ENCODE measurements at regions not wholly inside any gene's neighbourhood (a gene's known extent, or its start where the extent isn't known, plus 50 kb on each side); places are given as distances from the start of the nearest gene placed in this dataset.
A peak's percentile ranks its signal among the peaks of the same experiment; 100 is the strongest.
"Not testable (repeated sequence)": the region's sequence is repeated elsewhere in the genome, so short reads cannot be mapped to it uniquely, and the experiment has no call there.

DNA sequence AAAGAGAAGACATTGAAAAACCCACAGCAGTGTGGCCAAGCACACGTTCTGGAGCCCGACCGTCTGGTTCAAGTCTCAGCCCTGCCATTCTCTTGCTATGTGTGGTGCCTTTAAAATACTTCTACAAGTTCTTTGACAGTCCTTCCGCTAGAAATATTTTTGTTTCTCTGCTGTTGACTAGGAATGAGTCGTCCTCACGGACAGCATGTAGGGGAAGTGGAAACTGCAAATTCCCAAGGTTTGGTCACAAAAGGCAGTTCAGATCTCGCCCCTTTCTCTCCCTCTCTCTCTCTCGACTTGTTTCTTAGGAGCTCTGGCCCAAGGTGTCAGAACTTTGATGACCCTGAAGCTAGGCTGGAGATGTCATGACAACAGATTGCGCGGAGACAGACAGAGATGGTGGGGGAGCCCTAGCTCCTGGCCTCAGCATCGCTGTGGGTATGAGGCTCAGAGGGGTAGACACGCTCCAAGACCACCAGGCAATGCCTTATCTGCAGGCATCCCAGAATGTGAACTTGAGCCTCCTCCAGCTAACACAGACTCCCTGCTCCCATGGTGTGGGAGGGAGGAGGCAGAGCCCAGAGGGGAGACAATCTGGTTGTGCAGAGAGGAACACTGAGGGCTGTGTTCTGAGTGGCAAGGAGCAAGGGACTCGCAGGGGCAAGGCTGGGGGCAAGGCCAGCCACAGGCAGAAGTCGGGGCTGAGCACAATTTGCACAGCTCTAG lies 368.9 kb upstream of the SULF2 start:
- no peak for DNase-seq (ENCODE audit: low read depth)

DNA sequence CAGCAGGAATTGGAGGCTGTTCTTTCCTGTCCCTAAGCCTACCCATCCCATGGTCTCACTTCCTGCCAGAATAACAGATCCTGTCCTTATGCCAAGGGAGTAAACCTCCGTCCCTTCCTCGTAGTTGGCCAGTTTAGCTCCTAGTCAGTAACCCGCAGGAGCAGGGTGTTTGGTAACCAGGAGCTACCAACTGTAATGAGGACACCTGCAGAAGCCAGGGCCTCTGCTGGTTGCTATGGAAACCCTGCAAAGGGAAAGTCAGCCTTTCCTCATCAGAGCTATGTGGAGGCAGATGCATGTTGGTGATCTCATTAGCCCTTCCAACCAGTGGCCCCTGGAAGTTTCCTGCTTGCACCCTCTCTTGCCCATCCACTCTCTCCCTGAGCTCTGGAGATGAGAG lies 368.2 kb upstream of the SULF2 start:
- no peak for DNase-seq (ENCODE audit: low read depth)

- DNase-seq (ENCODE audit: low read depth), result no peak
Observed at GRCh38 chr20:48153103-48153502, 367.8 kb upstream of the SULF2 start.

- DNase-seq (ENCODE audit: low read depth), result no peak
Observed at GRCh38 chr20:48150568-48150967, 365.3 kb upstream of the SULF2 start.

GRCh38 chr20:48149902-48150301 lies 364.6 kb upstream of the SULF2 start:
- no peak for DNase-seq (ENCODE audit: low read depth)

GRCh38 chr20:48148916-48149672 lies 363.8 kb upstream of the SULF2 start:
- no peak for DNase-seq (ENCODE audit: low read depth)

DNA sequence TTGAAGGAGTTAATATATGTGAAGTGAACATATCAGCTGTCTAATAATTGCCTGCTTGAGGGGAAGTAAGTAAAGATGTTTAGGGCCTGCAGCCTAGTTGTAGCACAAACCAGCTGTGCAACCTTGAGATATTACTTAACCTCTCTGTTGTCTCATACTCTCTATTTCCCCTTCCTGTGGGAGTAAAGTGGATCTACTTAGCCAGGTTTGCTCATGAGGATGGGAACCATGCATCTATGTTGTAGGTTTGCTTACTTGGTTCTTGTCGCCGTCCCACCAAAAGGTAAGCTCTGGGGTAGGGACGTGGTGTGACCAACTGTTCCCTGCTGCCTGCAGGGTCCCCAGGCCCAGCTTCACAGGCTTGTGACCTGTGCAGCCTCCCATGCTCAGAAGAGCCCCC lies 362.7 kb upstream of the SULF2 start:
- DNase-seq (ENCODE audit: low read depth), result no peak

DNA sequence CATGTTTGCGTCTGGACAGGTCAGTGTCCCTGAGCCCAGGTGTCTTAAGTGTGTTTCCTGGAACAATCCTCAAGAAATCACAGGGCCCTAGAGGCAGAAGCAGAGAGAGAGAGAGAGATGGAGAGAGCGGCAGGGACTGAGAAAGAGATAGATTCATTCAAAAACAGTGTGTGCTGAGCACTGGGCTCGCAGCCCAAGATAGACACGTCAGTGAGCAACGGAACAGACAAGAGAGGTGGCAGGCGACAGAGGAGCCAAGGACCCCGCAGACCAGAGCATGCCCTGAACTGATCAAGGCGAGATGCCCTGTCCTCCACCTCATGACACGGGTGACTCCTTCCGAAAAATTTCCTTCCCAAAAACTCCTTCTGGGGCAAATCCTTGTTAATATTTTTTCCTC lies 362.0 kb upstream of the SULF2 start:
- no peak for DNase-seq (ENCODE audit: low read depth)

DNA sequence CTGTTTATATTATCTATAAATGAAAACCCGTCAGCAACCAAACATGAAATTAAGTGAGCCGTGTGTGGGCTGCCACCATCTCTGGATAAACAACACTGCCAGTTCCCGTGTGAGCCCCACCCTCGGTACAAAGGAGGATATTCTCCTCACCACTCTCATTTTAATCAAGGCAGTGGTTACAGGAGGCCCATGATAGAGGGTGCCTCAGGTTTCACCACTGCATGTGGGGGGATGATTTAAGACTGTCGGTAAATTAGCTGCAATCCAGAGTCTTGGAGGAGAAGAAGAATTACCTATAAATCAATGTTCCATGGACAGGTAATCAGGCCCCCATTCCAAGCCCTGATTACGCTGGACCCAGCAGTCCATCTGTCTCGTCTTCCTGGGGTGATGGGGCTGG lies 361.6 kb upstream of the SULF2 start:
- no peak for DNase-seq (ENCODE audit: low read depth)

DNA sequence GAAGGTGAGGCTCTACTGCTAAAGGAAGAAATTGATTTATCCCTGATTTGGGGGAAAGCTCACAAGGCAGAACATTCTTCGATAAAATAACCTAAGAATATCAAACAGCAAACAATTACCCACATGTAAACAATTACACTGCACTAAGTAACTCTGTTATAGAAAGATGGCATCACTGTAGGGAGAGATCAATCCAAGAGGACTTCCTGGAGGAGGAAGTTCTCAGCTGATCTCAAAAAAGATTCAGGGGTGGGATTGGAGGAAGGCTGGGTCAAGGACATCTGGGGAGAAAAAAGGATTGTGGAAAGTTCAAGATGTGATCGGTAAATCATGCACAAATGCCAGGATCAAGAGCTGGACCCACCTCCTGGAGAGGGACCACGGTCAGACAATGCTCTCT lies 361.0 kb upstream of the SULF2 start:
- DNase-seq (ENCODE audit: low read depth), result no peak

DNA sequence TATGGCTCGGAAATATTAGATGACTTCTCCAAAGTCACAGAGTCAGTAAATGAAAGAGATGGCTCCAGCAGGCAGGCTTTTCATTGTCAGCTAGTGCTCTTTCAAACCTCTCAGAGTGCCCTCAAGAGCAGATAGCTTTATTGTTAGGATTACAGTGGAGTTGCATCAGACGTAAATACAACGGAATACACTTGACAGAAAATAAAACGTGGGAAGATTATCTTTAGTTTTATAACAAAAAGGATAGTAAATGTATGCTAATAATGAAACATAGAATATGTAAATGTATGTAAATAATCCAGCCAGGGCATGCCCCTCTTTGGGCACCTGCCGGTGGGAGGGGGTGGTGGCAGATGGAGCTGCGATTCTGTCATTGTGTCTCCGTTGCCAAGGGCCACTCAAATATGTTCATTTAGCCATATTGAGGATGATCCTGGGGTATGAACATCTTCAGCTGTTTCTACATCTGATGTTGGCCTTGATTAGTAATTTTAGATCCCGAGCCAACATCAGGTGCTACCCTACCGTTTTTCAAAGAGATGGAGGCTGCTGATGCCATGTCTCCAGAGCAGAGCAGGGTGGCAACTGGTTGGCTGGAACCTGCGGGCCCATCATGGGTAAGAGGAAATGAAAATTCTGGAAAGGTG lies 358.3 kb upstream of the SULF2 start:
- no peak for DNase-seq (ENCODE audit: low read depth)

GRCh38 chr20:48142516-48142773 lies 357.2 kb upstream of the SULF2 start:
- DNase-seq (ENCODE audit: low read depth), result no peak

- no peak for DNase-seq (ENCODE audit: low read depth)
Observed at GRCh38 chr20:48141660-48142515, 356.6 kb upstream of the SULF2 start.

DNA sequence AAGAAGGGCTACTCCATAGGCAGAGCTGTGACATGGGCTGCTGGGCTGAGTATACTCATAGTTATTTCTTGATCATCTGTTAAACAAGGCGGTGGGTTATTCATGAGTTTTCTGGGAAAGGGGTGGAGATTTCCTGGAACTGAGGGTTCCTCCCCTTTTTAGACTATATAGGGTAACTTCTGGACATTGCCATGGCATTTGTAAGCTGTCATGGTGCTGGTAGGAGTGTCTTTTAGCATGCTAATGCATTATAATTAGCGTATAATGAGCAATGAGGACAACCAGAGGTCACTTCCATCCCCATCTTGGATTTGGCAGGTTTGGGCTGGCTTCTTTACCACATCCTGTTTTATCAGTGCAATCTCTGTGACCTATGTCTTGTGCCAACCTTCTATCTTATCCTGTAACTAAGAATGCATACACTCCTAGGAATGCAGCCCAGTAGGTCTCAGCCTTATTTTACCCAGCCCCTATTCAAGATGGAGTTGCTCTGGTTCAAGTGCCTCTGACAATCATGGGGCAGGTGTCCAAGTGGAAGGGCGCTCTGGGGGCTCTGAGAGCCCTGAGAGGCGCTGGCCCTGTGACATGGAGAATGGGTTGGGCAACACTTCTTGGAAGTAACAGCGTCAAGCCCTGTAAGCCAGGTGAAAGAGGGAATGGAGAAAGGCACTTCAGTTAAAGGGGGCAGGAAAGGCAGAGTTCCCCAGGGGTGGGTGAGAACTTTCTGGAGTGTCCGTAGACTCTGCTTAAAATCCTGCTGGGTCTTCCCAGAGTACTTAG lies 354.2 kb upstream of the SULF2 start:
- DNase-seq (ENCODE audit: low read depth), result no peak

- no peak for DNase-seq (ENCODE audit: low read depth)
Observed at GRCh38 chr20:48132834-48133233, 347.6 kb upstream of the SULF2 start.

DNA sequence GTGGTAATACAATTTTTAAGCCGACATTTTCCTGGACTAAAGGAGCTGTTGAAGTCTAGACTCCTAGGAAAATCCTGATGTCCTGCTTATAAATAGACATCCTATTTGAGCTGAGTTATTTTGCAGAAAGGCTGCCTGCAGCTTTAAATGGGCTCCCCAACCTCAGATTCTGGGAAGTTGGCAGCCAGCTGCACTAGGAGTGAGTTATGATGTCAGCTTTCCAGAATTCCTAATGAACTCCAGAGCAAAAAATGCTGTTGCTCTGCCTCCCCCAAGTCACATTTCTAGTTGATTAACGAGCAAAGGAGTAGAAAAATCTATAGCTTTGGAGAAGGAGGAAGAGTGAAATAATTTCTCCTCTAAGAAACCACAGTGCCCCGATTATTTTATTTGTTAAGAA lies 346.3 kb upstream of the SULF2 start:
- no peak for DNase-seq (ENCODE audit: low read depth)

DNA sequence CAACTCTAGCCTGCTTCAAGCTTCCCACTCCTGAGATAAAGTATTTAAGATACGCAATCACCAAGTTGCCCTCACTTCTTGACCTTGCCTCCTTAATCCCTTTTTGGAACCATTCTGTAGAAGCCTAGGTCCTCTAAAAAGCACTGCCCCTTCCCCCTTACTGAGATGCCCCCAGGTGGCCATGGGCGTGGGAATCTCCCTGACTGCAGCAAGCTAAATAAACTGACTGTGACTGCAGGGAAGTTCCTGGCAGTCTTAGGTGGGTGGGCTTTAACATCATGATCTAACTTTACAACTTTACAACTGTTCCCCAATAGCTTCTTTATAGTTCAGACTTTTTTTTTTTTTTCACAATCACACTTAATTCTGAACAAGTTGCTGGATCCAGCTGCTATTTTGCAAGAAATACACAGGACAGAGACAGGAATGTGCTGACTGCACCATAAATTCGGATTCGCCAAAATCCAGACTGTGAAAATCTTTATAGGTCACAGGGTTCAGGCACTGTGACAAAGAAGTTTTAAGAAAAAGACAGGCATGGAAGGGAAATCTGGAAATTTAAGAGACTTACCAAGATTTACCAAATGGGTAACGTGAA lies 344.2 kb upstream of the SULF2 start:
- DNase-seq (ENCODE audit: low read depth), result peak; percentile 2

DNA sequence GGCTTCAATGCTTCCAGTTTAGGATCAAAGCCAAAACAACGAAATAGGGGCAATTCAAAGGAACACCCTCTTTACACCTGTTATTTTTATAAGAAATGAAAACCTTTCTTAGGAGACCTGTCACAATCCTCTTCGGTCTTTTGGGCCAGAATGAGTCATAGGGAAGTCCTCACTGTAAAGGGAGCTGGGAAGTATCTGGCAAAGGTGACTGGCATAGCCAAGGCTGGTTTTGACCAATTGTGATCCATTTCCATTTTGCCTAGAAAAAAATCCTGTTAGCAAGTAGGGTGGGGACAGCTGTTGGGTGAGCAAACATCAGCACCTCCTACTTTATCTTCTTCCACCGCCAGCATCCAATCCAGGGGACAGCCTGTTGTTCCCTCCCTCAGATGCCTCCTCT lies 343.2 kb upstream of the SULF2 start:
- no peak for DNase-seq (ENCODE audit: low read depth)

DNA sequence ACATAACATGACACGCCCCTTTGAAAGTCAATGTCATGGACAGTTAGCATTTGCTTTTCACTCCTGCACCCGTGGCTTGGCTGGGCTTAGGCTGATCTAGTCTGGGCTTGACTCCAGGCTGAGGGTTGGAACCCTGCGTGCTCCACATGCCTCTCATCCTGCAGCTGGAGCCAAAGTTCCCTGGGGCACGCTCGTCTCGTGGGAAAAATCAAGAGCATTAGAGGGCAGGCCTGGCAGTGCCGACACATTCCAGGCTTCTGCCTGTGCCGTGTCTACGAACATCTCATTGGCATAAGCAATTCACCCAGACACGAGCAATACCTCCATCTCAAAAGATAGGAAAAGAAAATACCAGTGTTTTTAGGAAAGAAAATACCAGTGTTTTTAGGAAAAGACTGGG lies 342.7 kb upstream of the SULF2 start:
- peak; percentile 59 for DNase-seq (ENCODE audit: low read depth)

GRCh38 chr20:48127133-48127532 lies 341.9 kb upstream of the SULF2 start:
- not testable (repeated sequence) for DNase-seq (ENCODE audit: low read depth)

DNA sequence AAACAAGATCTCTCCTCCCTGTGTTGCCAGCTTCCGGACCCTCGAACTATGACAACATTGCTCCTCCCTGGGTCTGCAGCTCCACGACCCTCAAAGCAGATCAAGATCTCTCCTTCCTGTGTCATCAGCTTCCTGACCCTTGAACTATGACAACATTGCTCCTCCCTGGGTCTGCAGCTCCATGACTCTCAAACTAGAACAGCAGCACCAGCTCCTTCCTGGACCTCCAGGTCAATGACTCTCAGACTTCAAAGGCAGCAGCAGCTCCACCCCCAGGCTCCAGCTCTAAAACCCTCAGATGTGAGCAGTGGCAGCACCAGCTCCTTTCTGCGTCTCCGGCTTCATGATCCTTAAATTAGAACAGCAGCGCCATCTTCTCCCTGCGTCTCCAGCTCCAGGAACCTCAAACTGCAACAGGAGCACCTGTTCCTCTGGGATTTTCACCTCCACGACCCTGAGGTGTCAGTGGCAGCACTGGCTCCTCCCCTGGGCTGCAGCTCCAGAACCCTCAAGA lies 341.0 kb upstream of the SULF2 start:
- DNase-seq (ENCODE audit: low read depth), result no peak
